A549 (cell line): ENCODE measurements at regions not wholly inside any gene's neighbourhood (a gene's known extent, or its start where the extent isn't known, plus 50 kb on each side); places are given as distances from the start of the nearest gene placed in this dataset.

Experiments used
- HOXA7 ChIP-seq: fragments of 250-450 bp; sonication (Bioruptor Pico); IDR thresholded peaks from 2 replicates; pipeline ENCODE4 v1.5.0; 2020; ENCODE audit warnings: mild to moderate bottlenecking, moderate library complexity
- RNF2 ChIP-seq: fragments of 200-600 bp; sonication (generic); IDR thresholded peaks from 2 replicates; pipeline ENCODE4 v1.6.1; 2016; ENCODE audit warnings: low read depth, mild to moderate bottlenecking, antibody characterized with exemption, moderate library complexity, borderline replicate concordance

DNA sequence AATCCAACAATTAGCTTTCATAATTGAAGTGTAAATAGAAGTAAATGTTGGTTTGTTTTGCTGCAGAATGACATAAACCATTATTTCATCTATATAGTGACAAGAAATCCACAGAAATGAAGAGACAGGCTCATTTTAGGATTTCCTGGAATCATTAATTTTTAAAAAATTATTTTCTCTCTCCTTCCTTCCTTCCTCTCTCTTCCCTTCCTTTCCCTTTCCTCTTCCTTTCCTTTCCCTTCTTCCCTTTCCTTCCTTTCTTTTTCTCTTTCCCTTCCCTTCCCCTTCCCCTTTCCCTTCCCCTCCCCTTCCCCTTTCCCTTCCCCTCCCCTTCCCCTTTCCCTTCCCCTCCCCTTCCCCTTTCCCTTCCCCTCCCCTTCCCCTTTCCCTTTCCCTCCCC is 51.2 kb upstream of the KMT2C start:
- no peak for TF ChIP-seq RNF2
- TF ChIP-seq HOXA7 (CRISPR knock-in tag): no peak
